ENCODE measurements at regions not wholly inside any gene's neighbourhood (a gene's known extent, or its start where the extent isn't known, plus 50 kb on each side); places are given as distances from the start of the nearest gene placed in this dataset.
A peak's percentile ranks its signal among the peaks of the same experiment; 100 is the strongest.

DNA sequence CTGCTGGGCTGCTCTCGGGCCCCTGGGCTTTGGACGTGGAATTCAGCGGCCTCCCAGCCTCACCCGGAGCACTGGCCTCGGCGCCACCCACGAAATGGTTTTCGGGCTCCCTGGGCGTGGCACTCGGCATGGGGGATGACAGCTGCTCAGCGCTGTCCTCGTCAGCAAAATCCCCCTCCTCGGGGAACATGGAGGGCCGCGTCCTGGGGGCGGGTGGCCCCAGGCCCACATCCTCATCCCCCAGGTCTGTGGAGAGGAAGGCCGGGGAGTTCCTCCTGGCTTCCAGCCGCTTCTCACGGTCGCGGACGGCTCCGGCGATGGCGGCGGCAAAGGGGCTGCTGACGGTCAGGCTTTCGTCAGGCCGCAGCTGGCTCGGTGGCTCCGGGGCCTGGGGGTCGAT, 88.4 kb downstream of the CTTN start:
- Mint-ChIP-seq H3K36me3 (ENCODE audit: insufficient read depth, unreplicated experiment) (peaks cover 68% of the 10 kb centered on the region), H3K9me3 (ENCODE audit: unreplicated experiment) (peaks cover 9% of the 10 kb centered on the region), H3K4me1 (ENCODE audit: low read depth, unreplicated experiment) (no peaks in the 10 kb centered on the region), H3K4me3 (ENCODE audit: unreplicated experiment) (no peak overlapping the region), H3K27ac (ENCODE audit: unreplicated experiment) (no peak overlapping the region), H3K27me3 (ENCODE audit: insufficient read depth, unreplicated experiment) (no peaks in the 10 kb centered on the region)
- H3K27me3 ChIP-seq (replicated peaks; ENCODE audit: control insufficient read depth, insufficient read depth, low read length), result no peaks in the 10 kb centered on the region
- ChIA-PET POLR2A (no interaction called here), CTCF (no interaction called here)
- H3K36me3 ChIP-seq (ENCODE audit: control insufficient read depth, insufficient read depth, low read length), result peaks cover 3% of the 10 kb centered on the region
- 0 out of 2 replicates have a peak, but pooled peaks cover 13% of the 10 kb centered on the region for H3K9me3 ChIP-seq
- no TSS peak for BruUV-seq (replicated peaks)
- TF ChIP-seq, protein P1, sequence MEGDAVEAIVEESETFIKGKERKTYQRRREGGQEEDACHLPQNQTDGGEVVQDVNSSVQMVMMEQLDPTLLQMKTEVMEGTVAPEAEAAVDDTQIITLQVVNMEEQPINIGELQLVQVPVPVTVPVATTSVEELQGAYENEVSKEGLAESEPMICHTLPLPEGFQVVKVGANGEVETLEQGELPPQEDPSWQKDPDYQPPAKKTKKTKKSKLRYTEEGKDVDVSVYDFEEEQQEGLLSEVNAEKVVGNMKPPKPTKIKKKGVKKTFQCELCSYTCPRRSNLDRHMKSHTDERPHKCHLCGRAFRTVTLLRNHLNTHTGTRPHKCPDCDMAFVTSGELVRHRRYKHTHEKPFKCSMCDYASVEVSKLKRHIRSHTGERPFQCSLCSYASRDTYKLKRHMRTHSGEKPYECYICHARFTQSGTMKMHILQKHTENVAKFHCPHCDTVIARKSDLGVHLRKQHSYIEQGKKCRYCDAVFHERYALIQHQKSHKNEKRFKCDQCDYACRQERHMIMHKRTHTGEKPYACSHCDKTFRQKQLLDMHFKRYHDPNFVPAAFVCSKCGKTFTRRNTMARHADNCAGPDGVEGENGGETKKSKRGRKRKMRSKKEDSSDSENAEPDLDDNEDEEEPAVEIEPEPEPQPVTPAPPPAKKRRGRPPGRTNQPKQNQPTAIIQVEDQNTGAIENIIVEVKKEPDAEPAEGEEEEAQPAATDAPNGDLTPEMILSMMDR (IDR thresholded peaks at IDR 0.05; ENCODE audit: insufficient read depth in 1 of 2, low read depth in 1 of 2, low read length in 1 of 2, severe bottlenecking in 1 of 2, unreplicated experiment in 1 of 2), result no peak
- no peaks in the 10 kb centered on the region; the same call in 1 of the 2 replicates for H3K4me1 ChIP-seq
- DNase-seq, result no peak
- intact Hi-C loops (cut with micrococcal nuclease; ENCODE audit: unreplicated experiment), result no loop called here
- no peak overlapping the region for H3K4me3 ChIP-seq (ENCODE audit: low read depth, low read length)

DNA sequence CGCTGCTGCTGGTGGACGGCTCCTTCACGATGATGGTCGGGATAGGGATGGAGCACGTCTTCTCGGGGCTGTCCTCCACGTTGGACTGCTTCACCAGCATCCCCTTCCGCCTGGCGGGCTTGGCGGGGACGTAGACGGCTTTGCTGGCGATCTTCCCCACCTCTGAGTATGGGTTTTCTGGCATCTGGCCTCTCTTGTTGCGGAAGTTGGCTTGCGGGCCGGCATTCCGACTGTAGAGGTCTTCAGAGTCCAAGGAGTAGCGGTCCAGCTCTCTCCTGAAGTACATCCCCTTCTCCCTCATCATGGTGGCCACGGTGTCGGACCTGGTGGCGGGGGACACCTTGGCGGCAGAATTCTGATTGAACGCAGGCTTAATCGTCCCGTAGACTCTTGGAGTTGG, 88.8 kb downstream of the CTTN start:
- peaks cover 68% of the 10 kb centered on the region for H3K36me3 Mint-ChIP-seq (ENCODE audit: insufficient read depth, unreplicated experiment)
- peaks cover 7% of the 10 kb centered on the region for H3K36me3 ChIP-seq (ENCODE audit: control insufficient read depth, insufficient read depth, low read length)
- H3K4me1 ChIP-seq, result no peaks in the 10 kb centered on the region; the same call in 1 of the 2 replicates
- no peak overlapping the region for H3K4me3 ChIP-seq (ENCODE audit: low read depth, low read length)
- ChIA-PET CTCF (no interaction called here), POLR2A (no interaction called here)
- no peak overlapping the region for H3K27ac Mint-ChIP-seq (ENCODE audit: unreplicated experiment)
- BruUV-seq (replicated peaks), result TSS peak; percentile 14
- peaks cover 9% of the 10 kb centered on the region for H3K9me3 Mint-ChIP-seq (ENCODE audit: unreplicated experiment)
- intact Hi-C loops (cut with micrococcal nuclease; ENCODE audit: unreplicated experiment), result no loop called here
- no peaks in the 10 kb centered on the region for H3K4me1 Mint-ChIP-seq (ENCODE audit: low read depth, unreplicated experiment)
- no peak overlapping the region for H3K4me3 Mint-ChIP-seq (ENCODE audit: unreplicated experiment)
- TF ChIP-seq, protein P1 (IDR thresholded peaks at IDR 0.05; ENCODE audit: insufficient read depth in 1 of 2, low read depth in 1 of 2, low read length in 1 of 2, severe bottlenecking in 1 of 2, unreplicated experiment in 1 of 2), result no peak
- H3K9me3 ChIP-seq, result 0 out of 2 replicates have a peak, but pooled peaks cover 13% of the 10 kb centered on the region
- no peaks in the 10 kb centered on the region for H3K27me3 Mint-ChIP-seq (ENCODE audit: insufficient read depth, unreplicated experiment)
- DNase-seq, result no peak
- no peaks in the 10 kb centered on the region for H3K27me3 ChIP-seq (replicated peaks; ENCODE audit: control insufficient read depth, insufficient read depth, low read length)

DNA sequence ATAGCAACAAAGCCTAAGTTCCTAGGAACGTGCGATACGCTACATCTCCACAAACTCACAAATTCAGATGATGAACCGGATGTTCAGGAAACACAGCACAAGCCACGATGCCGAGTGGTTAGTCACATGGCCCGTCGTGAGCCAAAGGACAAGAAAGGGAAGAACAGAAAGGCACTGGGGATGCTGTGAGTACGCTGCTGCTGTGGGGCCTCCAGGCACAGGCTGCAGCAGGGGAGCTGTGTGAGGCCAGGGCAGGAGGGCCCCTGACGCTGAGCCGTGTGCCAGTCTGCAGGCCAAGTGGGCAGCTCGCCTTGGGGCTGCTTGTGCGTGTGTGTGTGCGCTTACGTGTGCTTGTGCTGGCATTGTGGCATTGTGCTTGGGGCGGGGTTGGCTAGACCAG, 89.4 kb downstream of the CTTN start:
- intact Hi-C loops (cut with micrococcal nuclease; ENCODE audit: unreplicated experiment), result no loop called here
- POLR2A ChIA-PET, result no interaction called here
- H3K27me3 ChIP-seq (replicated peaks; ENCODE audit: control insufficient read depth, insufficient read depth, low read length), result no peaks in the 10 kb centered on the region
- Mint-ChIP-seq H3K27me3 (ENCODE audit: insufficient read depth, unreplicated experiment) (no peaks in the 10 kb centered on the region), H3K36me3 (ENCODE audit: insufficient read depth, unreplicated experiment) (peaks cover 68% of the 10 kb centered on the region), H3K4me3 (ENCODE audit: unreplicated experiment) (no peak overlapping the region), H3K4me1 (ENCODE audit: low read depth, unreplicated experiment) (no peaks in the 10 kb centered on the region), H3K27ac (ENCODE audit: unreplicated experiment) (no peak overlapping the region), H3K9me3 (ENCODE audit: unreplicated experiment) (peaks cover 9% of the 10 kb centered on the region)
- CTCF ChIA-PET, result no interaction called here
- no peaks in the 10 kb centered on the region; the same call in 1 of the 2 replicates for H3K4me1 ChIP-seq
- BruUV-seq (replicated peaks), result no TSS peak
- no peak for DNase-seq
- TF ChIP-seq, protein P1 (IDR thresholded peaks at IDR 0.05; ENCODE audit: insufficient read depth in 1 of 2, low read depth in 1 of 2, low read length in 1 of 2, severe bottlenecking in 1 of 2, unreplicated experiment in 1 of 2), result no peak
- no peak overlapping the region for H3K4me3 ChIP-seq (ENCODE audit: low read depth, low read length)
- 0 out of 2 replicates have a peak, but pooled peaks cover 13% of the 10 kb centered on the region for H3K9me3 ChIP-seq
- peaks cover 7% of the 10 kb centered on the region for H3K36me3 ChIP-seq (ENCODE audit: control insufficient read depth, insufficient read depth, low read length)

Measured in Caco-2 (cell line).